Kidney epithelial cell (primary cell): ENCODE measurements at regions not wholly inside any gene's neighbourhood (a gene's known extent, or its start where the extent isn't known, plus 50 kb on each side); places are given as distances from the start of the nearest gene placed in this dataset.

Source experiments
- DNase-seq: peaks from one replicate; pipeline ENCODE4 v3.0.0-alpha.2; 2010; ENCODE audit warnings: low read depth
- H3K27me3 ChIP-seq: 2 replicates; pipeline ENCODE4 v1.6.0; 2011; ENCODE audit warnings: low read length; ENCODE audit not compliant: control insufficient read depth, insufficient read depth
- H3K36me3 ChIP-seq: 2 replicates; pipeline ENCODE4 v1.5.1; 2011; ENCODE audit warnings: low read length; ENCODE audit not compliant: control insufficient read depth, insufficient read depth
- H3K4me3 ChIP-seq: 2 replicates; pipeline ENCODE4 v1.5.1; 2011; ENCODE audit warnings: low read depth, mild to moderate bottlenecking, control low read depth, low read length
- TF ChIP-seq, protein P1 (sequence below): IDR thresholded peaks from 2 replicates; pipeline ENCODE4 v1.5.1; 2011; ENCODE audit warnings: mild to moderate bottlenecking, moderate library complexity, low read length, control low read depth, inconsistent platforms; ENCODE audit not compliant: insufficient read depth, poor library complexity, severe bottlenecking

DNA sequence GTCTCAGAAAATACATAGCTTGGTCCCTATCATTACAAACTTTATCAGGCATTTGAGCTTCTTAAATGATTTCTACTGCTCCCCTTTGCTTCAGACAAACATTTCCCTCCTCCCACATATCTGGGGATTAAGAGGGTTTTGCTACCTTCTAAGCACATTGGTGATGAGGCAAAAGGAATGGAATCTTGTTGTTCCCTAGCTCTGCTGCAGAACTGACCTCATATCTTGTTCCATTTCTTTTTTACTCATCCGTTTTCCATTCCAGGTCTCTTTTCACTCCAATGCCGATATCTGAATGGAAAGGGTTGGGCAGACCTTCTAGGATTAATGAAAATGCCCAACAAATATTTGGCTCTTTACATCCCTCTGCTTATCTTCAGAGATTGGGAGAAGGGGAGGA is 444.6 kb downstream of the ZNF608 start:
- no peaks in the 10 kb centered on the region for H3K36me3 ChIP-seq
- H3K4me3 ChIP-seq = no peak overlapping the region
- DNase-seq = no peak
- no peaks in the 10 kb centered on the region for H3K27me3 ChIP-seq
- TF ChIP-seq, protein P1, sequence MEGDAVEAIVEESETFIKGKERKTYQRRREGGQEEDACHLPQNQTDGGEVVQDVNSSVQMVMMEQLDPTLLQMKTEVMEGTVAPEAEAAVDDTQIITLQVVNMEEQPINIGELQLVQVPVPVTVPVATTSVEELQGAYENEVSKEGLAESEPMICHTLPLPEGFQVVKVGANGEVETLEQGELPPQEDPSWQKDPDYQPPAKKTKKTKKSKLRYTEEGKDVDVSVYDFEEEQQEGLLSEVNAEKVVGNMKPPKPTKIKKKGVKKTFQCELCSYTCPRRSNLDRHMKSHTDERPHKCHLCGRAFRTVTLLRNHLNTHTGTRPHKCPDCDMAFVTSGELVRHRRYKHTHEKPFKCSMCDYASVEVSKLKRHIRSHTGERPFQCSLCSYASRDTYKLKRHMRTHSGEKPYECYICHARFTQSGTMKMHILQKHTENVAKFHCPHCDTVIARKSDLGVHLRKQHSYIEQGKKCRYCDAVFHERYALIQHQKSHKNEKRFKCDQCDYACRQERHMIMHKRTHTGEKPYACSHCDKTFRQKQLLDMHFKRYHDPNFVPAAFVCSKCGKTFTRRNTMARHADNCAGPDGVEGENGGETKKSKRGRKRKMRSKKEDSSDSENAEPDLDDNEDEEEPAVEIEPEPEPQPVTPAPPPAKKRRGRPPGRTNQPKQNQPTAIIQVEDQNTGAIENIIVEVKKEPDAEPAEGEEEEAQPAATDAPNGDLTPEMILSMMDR = no peak

DNA sequence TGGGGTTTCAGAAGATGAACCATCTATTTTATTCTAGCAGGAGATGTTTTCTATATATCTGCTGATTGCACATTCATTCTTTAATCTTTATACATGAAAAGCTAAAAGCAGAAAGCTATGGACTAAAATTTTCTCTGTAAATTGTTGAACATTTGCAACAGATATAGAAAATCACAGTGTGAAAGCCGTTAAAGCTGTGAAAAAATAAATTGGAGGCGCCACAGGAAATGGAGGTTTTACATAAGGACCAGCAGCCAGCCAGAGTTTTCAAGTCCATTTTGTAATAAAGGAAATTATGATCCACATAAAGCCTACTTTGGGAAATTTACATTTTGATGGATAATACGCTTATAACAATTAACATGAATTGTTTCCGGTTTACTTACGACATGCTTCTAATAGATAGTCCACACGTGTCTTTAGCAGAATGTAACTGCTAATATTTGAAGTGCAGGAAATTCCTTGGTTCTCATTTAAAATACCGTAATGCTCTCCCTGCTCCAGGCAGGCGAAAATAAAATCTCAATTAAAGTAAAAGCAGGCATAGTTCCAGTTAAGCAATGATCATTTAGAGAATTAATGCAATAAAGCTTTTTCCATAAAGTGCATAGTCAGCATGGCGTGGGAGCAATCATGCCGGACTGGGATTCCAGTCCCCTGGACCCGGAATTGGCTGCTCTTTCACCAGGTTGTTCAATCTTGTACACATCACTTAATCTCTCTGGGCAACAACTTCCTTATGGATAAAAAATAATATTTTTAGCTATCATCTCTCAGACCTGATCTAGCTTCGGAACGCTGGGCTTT is 445.4 kb downstream of the ZNF608 start:
- Histone ChIP-seq H3K27me3 (no peaks in the 10 kb centered on the region), H3K36me3 (no peaks in the 10 kb centered on the region), H3K4me3 (no peak overlapping the region)
- TF ChIP-seq, protein P1 = no peak
- DNase-seq = no peak

DNA sequence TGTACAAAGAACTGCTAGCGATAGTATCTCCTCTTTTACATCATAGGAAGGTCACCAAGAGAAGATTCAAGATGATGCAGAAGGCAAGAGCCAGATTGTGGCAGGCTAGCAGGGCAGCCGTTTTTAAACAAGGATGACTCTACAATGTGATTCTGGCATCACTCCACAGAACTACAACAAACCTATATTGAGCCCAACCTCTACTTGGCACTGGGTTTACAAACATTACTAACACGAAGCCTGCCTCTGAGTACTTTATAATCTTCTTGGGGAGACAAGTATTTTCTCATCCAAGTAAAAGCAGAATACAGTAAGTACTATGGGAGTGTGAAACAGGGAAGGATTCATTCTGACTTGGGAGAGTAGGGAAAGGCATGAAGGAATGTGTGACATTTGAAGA is 448.6 kb downstream of the ZNF608 start:
- TF ChIP-seq, protein P1 = no peak
- H3K4me3 ChIP-seq = no peak overlapping the region
- DNase-seq = no peak

DNA sequence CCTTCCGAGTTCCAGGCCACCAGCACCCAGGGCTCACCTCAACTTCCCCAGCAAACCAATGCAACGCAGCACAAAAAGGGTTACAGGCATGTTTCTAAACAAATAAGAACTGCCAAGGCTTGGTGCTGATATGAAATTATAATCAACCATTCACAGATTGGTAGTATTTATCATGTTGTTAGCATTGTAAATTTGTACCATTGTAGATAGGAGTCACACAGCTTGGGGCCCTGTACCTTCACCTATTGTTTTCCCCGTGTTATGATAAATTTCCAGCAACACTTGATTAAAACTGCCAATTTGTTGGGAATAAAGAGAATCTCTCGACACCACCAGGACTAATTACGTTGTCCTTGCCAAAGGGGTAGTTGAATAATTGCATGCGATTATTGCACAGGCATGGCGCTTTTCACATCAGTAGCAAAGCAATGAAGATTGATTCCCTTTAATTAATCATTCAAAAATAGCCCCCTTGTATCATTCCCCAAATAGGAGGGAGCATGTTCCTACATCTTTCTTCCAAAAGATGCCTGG is 454.1 kb downstream of the ZNF608 start:
- no peak for DNase-seq
- TF ChIP-seq, protein P1 = no peak

More for the DNA sequence above, 448.6 kb downstream of the ZNF608 start:
- Histone ChIP-seq H3K36me3 (no peaks in the 10 kb centered on the region), H3K27me3 (no peaks in the 10 kb centered on the region)

DNA sequence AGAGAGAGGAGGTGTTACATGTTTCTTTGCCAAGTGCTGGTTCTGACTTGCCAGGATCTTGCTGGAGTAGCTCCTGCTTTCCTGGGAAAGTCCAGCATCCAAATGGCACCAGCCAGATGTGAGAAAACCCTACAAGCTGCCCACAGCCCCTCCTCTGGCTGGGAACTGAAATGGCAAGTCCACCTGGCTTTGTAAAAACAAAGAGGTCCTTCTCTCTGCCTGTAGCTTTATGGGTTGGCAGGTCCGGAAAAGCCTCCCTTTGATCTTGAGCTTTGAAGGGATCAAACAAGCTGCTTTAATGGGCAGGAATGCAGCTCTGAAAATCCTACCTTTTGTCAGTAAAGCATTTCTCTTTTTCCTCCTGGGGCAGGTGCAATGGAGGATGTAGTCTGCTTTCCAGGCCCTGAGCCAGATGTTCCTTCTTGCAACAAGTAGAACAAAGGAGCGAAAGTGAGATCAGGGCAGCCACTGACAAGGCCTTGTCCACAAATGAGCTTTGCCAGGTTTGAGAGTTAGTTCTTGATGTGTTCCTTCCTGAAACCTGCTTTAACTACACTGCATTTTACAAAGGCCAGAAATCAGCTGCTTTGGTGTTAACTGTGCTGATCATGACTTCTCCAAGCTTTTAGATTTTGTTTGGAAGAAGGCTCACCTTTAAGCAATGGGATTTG is 456.7 kb downstream of the ZNF608 start:
- DNase-seq = no peak
- no peaks in the 10 kb centered on the region for H3K27me3 ChIP-seq
- no peaks in the 10 kb centered on the region for H3K36me3 ChIP-seq
- TF ChIP-seq, protein P1 = no peak
- no peak overlapping the region for H3K4me3 ChIP-seq

More for the DNA sequence above, 454.1 kb downstream of the ZNF608 start:
- Histone ChIP-seq H3K4me3 (no peak overlapping the region), H3K36me3 (no peaks in the 10 kb centered on the region), H3K27me3 (no peaks in the 10 kb centered on the region)

DNA sequence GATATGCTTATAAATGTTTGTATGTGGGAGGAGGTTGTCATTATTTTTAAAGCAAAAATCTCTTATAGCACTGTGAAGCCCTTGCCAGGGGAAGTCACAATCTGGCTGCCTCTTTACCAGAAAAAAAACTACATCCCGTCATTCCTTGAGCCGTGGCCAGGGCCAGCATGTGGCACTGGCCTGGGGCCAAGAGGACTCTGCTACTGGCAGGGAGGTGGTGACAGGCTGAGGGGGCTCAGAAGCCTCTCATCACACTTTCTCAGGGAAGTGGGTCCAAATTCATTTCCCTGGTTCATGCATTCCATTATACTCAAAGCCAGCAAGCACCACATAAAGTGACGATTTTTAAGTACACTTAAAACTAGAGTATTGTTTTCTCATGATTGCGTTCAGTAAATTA is 457.3 kb downstream of the ZNF608 start:
- no peak overlapping the region for H3K4me3 ChIP-seq
- no peak for DNase-seq
- TF ChIP-seq, protein P1 = no peak
- H3K36me3 ChIP-seq = no peaks in the 10 kb centered on the region
- no peaks in the 10 kb centered on the region for H3K27me3 ChIP-seq
